ENCODE measurements at regions not wholly inside any gene's neighbourhood (a gene's known extent, or its start where the extent isn't known, plus 50 kb on each side); places are given as distances from the start of the nearest gene placed in this dataset.

DNA sequence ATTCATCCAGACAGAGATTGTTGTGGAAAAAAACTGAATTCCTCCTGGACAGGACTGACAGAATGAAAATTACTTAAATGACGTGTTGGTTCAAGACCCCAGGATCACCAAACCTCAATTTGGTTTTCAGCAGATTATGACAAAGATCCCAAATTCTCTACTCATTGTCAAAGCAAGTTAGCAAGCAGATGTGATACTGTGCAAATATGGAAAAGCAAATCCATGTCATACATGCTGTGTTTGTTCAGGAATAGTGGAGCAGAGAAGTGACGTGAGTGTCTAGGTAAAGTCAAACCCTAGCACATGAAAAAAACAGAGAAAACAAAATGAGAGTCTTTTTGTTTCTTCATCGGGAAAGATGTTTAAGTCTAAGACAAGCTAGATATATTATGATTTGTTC lies 169.2 kb upstream of the NBEA start:
- 86 to 92% methylated on average over 3 of the region's 3 CpGs for WGBS, 2 donors
- DNase-seq, result no peak
- TF ChIP-seq, protein P1, sequence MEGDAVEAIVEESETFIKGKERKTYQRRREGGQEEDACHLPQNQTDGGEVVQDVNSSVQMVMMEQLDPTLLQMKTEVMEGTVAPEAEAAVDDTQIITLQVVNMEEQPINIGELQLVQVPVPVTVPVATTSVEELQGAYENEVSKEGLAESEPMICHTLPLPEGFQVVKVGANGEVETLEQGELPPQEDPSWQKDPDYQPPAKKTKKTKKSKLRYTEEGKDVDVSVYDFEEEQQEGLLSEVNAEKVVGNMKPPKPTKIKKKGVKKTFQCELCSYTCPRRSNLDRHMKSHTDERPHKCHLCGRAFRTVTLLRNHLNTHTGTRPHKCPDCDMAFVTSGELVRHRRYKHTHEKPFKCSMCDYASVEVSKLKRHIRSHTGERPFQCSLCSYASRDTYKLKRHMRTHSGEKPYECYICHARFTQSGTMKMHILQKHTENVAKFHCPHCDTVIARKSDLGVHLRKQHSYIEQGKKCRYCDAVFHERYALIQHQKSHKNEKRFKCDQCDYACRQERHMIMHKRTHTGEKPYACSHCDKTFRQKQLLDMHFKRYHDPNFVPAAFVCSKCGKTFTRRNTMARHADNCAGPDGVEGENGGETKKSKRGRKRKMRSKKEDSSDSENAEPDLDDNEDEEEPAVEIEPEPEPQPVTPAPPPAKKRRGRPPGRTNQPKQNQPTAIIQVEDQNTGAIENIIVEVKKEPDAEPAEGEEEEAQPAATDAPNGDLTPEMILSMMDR (IDR thresholded peaks at IDR 0.05), result no peak
- TF ChIP-seq POLR2A (IDR thresholded peaks at IDR 0.05), result no peak
- intact Hi-C loops (cut with DNase I), result no loop called here
- Histone ChIP-seq H3K4me1 (no peaks in the 10 kb centered on the region), H3K4me3 (replicated peaks in 1 of 3) (no peak overlapping the region), H3K27ac (no peak overlapping the region), H3K9me3 (no peaks in the 10 kb centered on the region), H3K36me3 (no peaks in the 10 kb centered on the region), H3K27me3 (no peaks in the 10 kb centered on the region)

DNA sequence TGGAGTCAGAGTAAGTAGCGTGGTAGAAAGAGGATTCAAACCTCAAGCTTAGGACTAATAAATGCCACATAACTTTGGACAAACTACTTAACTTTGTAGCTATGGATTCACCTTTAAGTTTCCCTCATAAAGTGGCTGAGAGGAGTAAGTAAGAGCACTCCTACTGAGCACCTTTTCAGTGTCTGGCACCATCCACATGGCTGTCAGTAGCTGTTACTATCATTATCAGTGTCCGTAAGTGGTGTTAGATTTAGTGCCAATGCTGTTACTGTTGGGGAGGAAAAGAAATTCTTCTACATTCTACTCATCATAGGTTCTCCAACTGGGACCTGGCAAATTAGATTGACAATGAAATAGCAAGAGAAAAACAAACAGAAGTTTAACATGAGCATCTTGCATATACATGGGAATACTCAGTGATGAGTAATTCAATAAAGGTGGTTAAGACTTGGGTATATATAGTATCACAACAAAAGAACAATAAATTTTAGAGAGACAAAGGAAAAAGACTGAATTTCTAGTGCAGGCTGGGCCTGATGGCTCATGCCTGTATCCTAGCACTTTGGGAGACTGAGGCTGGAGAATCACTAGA lies 165.6 kb upstream of the NBEA start:
- H3K36me3 ChIP-seq, result no peaks in the 10 kb centered on the region
- no peak overlapping the region for H3K27ac ChIP-seq
- no peak for TF ChIP-seq POLR2A (IDR thresholded peaks at IDR 0.05)
- TF ChIP-seq, protein P1 (IDR thresholded peaks at IDR 0.05), result no peak
- H3K27me3 ChIP-seq, result no peaks in the 10 kb centered on the region
- whole genome bisulfite sequencing, 2 donors, result 94% methylated on average over 2 of the region's 2 CpGs
- H3K4me1 ChIP-seq, result no peaks in the 10 kb centered on the region
- H3K9me3 ChIP-seq, result no peaks in the 10 kb centered on the region
- intact Hi-C loops (cut with DNase I), result no loop called here
- no peak for DNase-seq
- H3K4me3 ChIP-seq (replicated peaks in 1 of 3), result no peak overlapping the region

DNA sequence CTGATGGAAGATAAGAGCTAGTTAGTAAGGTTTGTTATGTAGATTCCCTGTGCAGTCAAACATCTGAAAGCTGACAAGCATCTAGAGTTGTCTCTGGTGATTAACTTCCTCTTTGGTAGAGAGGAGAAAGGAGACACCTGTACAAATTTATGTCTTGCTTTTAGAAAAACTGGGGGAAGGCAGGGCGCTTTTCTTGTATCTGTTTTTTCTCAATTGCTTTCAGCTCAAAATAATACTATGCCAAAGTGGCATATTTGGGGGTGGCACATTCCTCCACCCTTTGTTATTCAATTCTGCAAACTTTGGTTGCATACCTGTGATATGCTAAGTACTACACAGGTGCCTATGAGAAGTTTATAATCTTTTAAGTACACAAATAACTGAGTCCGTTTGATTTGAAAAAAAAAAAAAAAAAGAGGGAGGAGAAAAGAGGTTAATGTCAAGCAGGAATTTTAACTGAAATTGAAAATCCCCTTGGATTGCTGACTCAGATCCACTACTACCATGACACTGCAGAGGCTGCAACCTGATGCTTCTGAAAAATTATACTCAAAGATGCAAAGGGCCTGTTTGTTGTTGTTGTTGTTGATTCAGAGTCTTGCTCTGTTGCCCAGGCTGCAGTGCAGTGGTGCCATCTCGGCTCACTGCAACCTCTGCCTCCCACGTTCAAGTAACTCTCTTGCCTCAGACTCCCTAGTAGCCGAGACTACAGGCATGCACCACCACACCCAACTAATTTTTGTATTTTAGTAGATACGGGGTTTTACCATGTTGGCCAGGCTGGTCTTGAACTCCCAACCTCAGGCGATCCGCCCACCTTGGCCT lies 164.8 kb upstream of the NBEA start:
- Histone ChIP-seq H3K27me3 (no peaks in the 10 kb centered on the region), H3K9me3 (no peaks in the 10 kb centered on the region), H3K27ac (no peak overlapping the region), H3K4me1 (no peaks in the 10 kb centered on the region), H3K36me3 (no peaks in the 10 kb centered on the region), H3K4me3 (replicated peaks in 1 of 3) (no peak overlapping the region)
- intact Hi-C loops (cut with DNase I), result no loop called here
- no peak for DNase-seq
- 85 to 89% methylated on average over 8 of the region's 8 CpGs for WGBS, 2 donors
- TF ChIP-seq POLR2A (IDR thresholded peaks at IDR 0.05), result no peak
- TF ChIP-seq, protein P1 (IDR thresholded peaks at IDR 0.05), result no peak

DNA sequence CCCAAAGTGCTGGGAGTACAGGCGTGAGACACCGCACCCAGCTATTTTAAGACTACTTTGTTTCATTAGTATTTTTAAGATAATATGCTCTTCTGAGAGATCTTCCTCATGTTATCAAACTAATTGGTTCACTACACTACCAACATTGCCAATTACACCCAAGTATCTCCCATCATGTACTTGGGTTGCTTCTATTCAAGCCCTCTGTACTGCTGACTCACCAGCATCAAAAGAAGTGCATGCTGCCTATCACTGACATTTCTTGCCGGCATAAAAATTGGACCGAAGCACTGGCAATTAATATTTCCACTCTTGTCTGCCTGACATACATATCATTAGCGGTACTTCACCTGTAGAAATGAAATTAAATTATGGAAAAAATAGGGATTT lies 164.2 kb upstream of the NBEA start:
- TF ChIP-seq, protein P1 (IDR thresholded peaks at IDR 0.05), result no peak
- TF ChIP-seq POLR2A (IDR thresholded peaks at IDR 0.05), result no peak
- no peak for DNase-seq
- H3K4me3 ChIP-seq (replicated peaks in 1 of 3), result no peak overlapping the region
- no peaks in the 10 kb centered on the region for H3K36me3 ChIP-seq
- no peaks in the 10 kb centered on the region for H3K9me3 ChIP-seq
- H3K27ac ChIP-seq, result no peak overlapping the region
- intact Hi-C loops (cut with DNase I), result no loop called here
- no peaks in the 10 kb centered on the region for H3K4me1 ChIP-seq
- WGBS, 2 donors, result 97% methylated on average over 5 of the region's 5 CpGs
- H3K27me3 ChIP-seq, result no peaks in the 10 kb centered on the region

DNA sequence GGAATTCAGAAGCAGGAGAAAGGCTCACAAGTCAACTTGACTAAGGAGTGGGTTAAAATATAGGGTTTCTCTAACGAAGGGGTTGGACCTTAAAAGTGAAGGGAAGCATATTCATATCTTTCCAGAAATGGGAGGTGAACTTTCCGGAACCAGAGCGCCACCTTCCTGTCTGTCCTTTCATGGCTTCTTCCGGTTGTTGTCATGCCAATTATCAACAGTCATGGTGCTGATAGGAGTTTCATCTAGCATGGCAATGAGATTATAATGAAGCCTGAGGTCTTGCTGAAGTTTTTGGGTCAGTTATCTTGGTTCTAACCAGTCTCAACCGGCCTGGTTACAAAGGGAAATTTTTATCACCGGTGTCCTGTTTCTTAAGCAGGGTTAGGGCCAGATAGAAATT lies 162.9 kb upstream of the NBEA start:
- no peaks in the 10 kb centered on the region for H3K27me3 ChIP-seq
- no peak for DNase-seq
- H3K9me3 ChIP-seq, result no peaks in the 10 kb centered on the region
- 71 to 74% methylated on average over 6 of the region's 6 CpGs for WGBS, 2 donors
- H3K36me3 ChIP-seq, result no peaks in the 10 kb centered on the region
- H3K4me1 ChIP-seq, result no peaks in the 10 kb centered on the region
- intact Hi-C loops (cut with DNase I), result no loop called here
- no peak for TF ChIP-seq POLR2A (IDR thresholded peaks at IDR 0.05)
- TF ChIP-seq, protein P1 (IDR thresholded peaks at IDR 0.05), result no peak
- no peak overlapping the region for H3K27ac ChIP-seq
- no peak overlapping the region for H3K4me3 ChIP-seq (replicated peaks in 1 of 3)

All from thyroid gland (tissue), 4 donors.